ENCODE measurements at regions not wholly inside any gene's neighbourhood (a gene's known extent, or its start where the extent isn't known, plus 50 kb on each side); places are given as distances from the start of the nearest gene placed in this dataset.

DNA sequence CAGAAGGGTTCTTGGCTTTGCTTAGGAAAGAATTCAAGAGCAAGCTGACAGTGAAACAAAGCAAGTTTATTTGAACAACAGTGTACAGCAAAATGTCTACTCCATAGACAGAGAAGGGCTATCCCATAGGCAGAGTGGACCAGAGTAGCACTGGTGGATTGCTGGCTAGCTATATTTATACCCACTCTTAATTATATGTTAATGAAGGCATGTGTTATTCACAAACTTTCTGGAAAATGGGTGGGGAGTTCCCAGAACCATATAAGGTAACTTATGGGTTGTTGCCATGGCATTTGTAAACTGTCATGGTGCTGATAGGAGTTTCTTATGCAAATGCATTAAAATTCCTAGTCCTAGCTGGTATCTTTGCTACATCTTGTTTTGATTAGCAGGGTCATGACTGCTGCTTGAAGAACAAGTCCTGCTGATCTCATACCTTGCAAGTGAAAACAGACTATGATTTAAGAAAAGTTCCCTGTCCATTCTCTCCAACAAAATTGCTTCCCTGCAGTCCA, 330.5 kb downstream of the BUD13 start:
- no peaks in the 10 kb centered on the region for H3K27me3 ChIP-seq (ENCODE audit: control insufficient read depth, insufficient read depth, low read length)
- peaks cover 13% of the 10 kb centered on the region for H3K4me1 ChIP-seq (ENCODE audit: control insufficient read depth, insufficient read depth, low read length)
- no peak for DNase-seq
- no peaks in the 10 kb centered on the region for H3K36me3 ChIP-seq (ENCODE audit: control insufficient read depth, insufficient read depth, low read length)
- no peak overlapping the region for H3K27ac ChIP-seq (ENCODE audit: low read length)
- no peak overlapping the region for H3K4me3 ChIP-seq (ENCODE audit: low read length)
- no peaks in the 10 kb centered on the region for H3K9me3 ChIP-seq (ENCODE audit: control insufficient read depth, low read depth, low read length)

DNA sequence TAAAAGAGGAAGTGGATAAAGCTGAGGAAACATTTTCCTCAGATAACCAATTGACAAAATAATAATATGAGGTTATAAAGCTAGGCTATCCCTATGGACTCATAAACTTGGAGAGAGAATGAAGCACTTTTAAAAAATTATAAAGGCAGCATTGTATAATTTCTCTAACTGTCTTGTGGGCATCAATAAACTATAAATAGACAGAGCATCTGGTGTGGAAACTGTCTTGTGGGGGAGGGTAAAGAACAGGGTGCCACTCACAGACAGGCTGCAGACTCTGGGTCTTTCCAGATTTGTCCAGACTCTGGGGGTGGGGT, 333.5 kb downstream of the BUD13 start:
- DNase-seq = no peak
- no peaks in the 10 kb centered on the region for H3K9me3 ChIP-seq (ENCODE audit: control insufficient read depth, low read depth, low read length)
- H3K27me3 ChIP-seq (ENCODE audit: control insufficient read depth, insufficient read depth, low read length) = no peaks in the 10 kb centered on the region
- no peaks in the 10 kb centered on the region for H3K4me1 ChIP-seq (ENCODE audit: control insufficient read depth, insufficient read depth, low read length)
- no peak overlapping the region for H3K27ac ChIP-seq (ENCODE audit: low read length)
- no peak overlapping the region for H3K4me3 ChIP-seq (ENCODE audit: low read length)
- H3K36me3 ChIP-seq (ENCODE audit: control insufficient read depth, insufficient read depth, low read length) = no peaks in the 10 kb centered on the region

DNA sequence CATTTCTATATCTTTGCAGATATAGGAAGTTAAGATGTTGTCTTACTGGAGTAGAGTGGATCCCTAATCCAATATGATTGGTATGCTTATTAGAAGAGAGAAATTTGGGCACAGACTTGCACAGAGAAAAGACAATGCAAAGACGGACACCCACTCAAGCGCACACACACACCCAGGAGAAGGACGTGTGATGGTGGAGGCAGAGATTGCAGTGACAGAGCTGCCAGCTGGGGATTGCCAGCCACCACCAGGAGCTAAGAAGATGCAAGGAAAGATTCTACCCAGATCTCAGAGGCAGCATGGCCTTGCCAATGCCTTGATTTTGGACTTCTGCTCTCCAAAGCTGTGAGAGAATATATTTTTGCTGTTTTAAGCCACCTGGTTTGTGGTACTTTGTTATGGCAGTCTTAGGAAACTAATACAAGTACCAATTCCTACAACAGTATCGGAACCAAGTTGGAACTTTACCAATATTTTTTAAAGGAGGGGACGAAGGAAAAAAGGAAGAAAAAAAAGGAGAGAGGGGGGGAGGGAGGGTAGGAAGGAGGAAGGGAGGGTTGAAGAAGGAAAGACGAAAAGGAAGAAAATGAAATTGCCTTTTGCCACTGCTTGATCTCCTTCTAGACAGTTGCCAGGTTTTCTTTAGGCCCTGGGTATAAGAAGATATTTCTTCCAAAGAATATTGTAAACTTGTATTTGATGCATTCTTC, 334.0 kb downstream of the BUD13 start:
- Histone ChIP-seq H3K4me3 (ENCODE audit: low read length) (no peak overlapping the region), H3K27ac (ENCODE audit: low read length) (no peak overlapping the region), H3K9me3 (ENCODE audit: control insufficient read depth, low read depth, low read length) (no peaks in the 10 kb centered on the region), H3K4me1 (ENCODE audit: control insufficient read depth, insufficient read depth, low read length) (no peaks in the 10 kb centered on the region), H3K36me3 (ENCODE audit: control insufficient read depth, insufficient read depth, low read length) (no peaks in the 10 kb centered on the region), H3K27me3 (ENCODE audit: control insufficient read depth, insufficient read depth, low read length) (no peaks in the 10 kb centered on the region)
- WGBS (ENCODE audit: insufficient coverage, low lambda C conversion rate) = 86% methylated on average over 1 of the region's 6 CpGs
- no peak for DNase-seq

DNA sequence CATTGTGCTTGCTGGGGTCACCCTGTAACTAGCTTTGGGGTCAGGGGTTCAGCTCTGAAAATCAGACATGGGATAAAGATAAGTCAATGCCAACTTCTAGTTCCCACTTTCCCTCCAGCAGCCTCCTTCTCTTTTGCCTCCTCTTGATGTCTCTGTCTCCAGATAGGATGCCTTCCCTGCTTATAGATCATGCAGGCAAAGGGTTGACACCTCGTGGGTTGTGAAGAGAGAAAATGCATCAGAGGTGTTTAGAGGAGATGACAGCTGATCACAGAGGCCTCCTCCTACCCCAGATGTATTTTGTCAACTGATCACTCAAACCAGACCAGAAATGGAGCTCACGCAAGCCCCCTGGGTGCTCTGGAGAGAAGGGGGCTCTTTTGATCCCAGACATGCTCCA, 337.8 kb downstream of the BUD13 start:
- Histone ChIP-seq H3K4me1 (ENCODE audit: control insufficient read depth, insufficient read depth, low read length) (no peaks in the 10 kb centered on the region), H3K36me3 (ENCODE audit: control insufficient read depth, insufficient read depth, low read length) (no peaks in the 10 kb centered on the region), H3K9me3 (ENCODE audit: control insufficient read depth, low read depth, low read length) (no peaks in the 10 kb centered on the region), H3K27me3 (ENCODE audit: control insufficient read depth, insufficient read depth, low read length) (no peaks in the 10 kb centered on the region), H3K4me3 (ENCODE audit: low read length) (no peak overlapping the region), H3K27ac (ENCODE audit: low read length) (no peak overlapping the region)
- WGBS (ENCODE audit: insufficient coverage, low lambda C conversion rate) = no CpG with 5 or more reads among the region's 2 CpGs
- DNase-seq = no peak

DNA sequence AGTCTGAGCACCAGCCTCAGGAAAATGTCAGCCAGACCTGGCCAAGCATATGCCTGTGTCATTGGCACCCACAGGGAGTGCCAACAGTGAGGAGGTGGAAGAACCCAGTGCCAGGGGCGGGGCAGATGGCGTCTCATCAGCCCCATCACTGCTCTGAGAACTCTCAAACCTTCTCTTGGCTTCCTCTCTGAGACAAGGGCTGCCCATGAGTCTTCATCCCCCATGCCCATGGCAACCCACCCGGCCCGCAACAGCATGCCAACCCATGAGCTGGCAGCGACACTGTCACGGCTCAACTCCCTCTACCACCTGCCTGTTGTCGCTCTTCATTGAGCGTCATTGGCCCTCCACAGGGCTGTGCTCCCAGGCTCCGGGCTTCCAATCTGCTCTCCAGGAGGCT, 340.5 kb downstream of the BUD13 start:
- Histone ChIP-seq H3K9me3 (ENCODE audit: control insufficient read depth, low read depth, low read length) (no peaks in the 10 kb centered on the region), H3K4me3 (ENCODE audit: low read length) (no peak overlapping the region), H3K27ac (ENCODE audit: low read length) (no peak overlapping the region), H3K27me3 (ENCODE audit: control insufficient read depth, insufficient read depth, low read length) (no peaks in the 10 kb centered on the region), H3K36me3 (ENCODE audit: control insufficient read depth, insufficient read depth, low read length) (no peaks in the 10 kb centered on the region), H3K4me1 (ENCODE audit: control insufficient read depth, insufficient read depth, low read length) (peaks cover 16% of the 10 kb centered on the region)
- DNase-seq = no peak
- no CpG with 5 or more reads among the region's 9 CpGs for WGBS (ENCODE audit: insufficient coverage, low lambda C conversion rate)

DNA sequence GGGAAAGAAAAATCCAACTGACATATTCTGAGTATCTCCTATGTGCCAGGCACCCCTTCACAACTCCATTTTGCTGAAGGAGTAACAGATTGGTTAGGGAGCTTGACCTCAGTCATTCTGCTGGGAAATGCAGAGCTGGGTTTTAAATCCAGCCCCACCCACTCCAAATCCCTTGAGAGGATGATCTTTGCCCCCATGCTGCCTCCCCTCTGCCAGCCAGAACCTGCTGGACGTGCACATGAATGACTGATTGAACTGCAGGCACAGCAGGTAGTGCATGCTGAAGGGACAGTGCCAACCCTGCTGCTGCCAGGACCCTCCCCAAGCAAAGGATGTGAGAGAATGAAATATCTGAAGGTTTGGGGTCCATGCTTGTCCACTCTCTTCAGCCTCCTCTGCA, 340.9 kb downstream of the BUD13 start:
- Histone ChIP-seq H3K9me3 (ENCODE audit: control insufficient read depth, low read depth, low read length) (no peaks in the 10 kb centered on the region), H3K36me3 (ENCODE audit: control insufficient read depth, insufficient read depth, low read length) (no peaks in the 10 kb centered on the region), H3K27me3 (ENCODE audit: control insufficient read depth, insufficient read depth, low read length) (no peaks in the 10 kb centered on the region), H3K4me1 (ENCODE audit: control insufficient read depth, insufficient read depth, low read length) (peaks cover 21% of the 10 kb centered on the region), H3K27ac (ENCODE audit: low read length) (no peak overlapping the region), H3K4me3 (ENCODE audit: low read length) (no peak overlapping the region)
- no peak for DNase-seq
- WGBS (ENCODE audit: insufficient coverage, low lambda C conversion rate) = no CpG with 5 or more reads among the region's 1 CpG

DNA sequence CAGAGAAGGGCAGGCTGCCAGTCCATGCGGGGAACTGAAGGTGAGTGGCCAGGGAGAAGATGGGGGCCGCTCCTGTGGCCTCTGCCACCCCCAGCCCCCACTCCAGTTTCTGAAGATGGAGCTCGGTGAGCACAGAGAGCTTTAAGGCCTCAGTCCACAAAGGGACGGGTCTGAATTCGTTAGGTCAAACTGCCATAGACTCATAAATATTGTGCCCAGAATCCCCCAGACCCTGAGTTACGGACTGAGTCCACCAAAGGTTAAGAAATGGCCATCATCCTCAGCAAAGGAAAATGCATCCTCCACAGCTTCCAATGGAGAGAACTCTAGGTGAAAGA, 344.2 kb downstream of the BUD13 start:
- WGBS (ENCODE audit: insufficient coverage, low lambda C conversion rate) = no CpG with 5 or more reads among the region's 6 CpGs
- Histone ChIP-seq H3K4me3 (ENCODE audit: low read length) (no peak overlapping the region), H3K27ac (ENCODE audit: low read length) (peak overlapping the region; percentile 93)

DNA sequence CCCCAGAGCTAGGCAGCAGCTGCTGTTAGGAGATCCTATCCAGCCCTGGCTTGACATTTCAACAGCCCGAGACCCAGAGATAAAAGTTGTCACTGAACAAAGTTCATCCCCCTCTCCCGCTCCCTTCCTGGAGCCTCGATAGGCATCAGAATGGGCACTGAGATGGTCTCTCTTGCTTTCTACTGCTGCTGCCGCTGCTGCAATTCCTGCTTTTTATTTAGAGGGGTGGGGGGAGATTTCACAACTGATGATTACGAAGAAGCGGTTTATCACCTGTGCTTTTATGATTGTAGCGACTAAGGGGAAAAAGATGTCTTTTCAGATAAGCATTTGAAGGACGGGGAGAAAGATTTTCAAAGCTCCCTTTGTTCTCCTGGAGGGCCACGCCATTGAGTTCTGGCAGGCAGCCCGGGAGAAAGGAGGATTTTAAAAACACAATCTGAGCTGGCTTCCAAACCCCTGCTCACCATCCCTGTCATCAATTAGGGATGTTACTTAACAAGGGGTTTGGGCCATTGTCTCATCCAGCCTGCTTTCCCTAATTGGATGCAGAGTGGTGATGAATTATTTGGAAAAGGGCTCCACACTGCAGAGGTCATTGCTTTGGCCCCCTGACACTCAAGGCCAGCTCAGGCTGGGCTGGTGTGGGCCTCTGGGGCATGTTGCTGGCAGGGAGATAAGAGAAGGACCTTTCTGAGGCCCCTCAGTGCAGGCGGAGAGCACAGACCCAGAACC, 344.7 kb downstream of the BUD13 start:
- no peaks in the 10 kb centered on the region for H3K27me3 ChIP-seq (ENCODE audit: control insufficient read depth, insufficient read depth, low read length)
- no peaks in the 10 kb centered on the region for H3K36me3 ChIP-seq (ENCODE audit: control insufficient read depth, insufficient read depth, low read length)
- no peak overlapping the region for H3K4me3 ChIP-seq (ENCODE audit: low read length)
- peak; percentile 79 to 90 for DNase-seq
- H3K27ac ChIP-seq (ENCODE audit: low read length) = peak overlapping the region; percentile 93
- H3K4me1 ChIP-seq (ENCODE audit: control insufficient read depth, insufficient read depth, low read length) = peaks cover 40% of the 10 kb centered on the region
- 8% methylated on average over 2 of the region's 11 CpGs for WGBS (ENCODE audit: insufficient coverage, low lambda C conversion rate)
- H3K9me3 ChIP-seq (ENCODE audit: control insufficient read depth, low read depth, low read length) = no peaks in the 10 kb centered on the region

More for the DNA sequence above, 344.2 kb downstream of the BUD13 start:
- DNase-seq = no peak
- H3K4me1 ChIP-seq (ENCODE audit: control insufficient read depth, insufficient read depth, low read length) = peaks cover 40% of the 10 kb centered on the region
- no peaks in the 10 kb centered on the region for H3K36me3 ChIP-seq (ENCODE audit: control insufficient read depth, insufficient read depth, low read length)
- no peaks in the 10 kb centered on the region for H3K27me3 ChIP-seq (ENCODE audit: control insufficient read depth, insufficient read depth, low read length)
- H3K9me3 ChIP-seq (ENCODE audit: control insufficient read depth, low read depth, low read length) = no peaks in the 10 kb centered on the region

DNA sequence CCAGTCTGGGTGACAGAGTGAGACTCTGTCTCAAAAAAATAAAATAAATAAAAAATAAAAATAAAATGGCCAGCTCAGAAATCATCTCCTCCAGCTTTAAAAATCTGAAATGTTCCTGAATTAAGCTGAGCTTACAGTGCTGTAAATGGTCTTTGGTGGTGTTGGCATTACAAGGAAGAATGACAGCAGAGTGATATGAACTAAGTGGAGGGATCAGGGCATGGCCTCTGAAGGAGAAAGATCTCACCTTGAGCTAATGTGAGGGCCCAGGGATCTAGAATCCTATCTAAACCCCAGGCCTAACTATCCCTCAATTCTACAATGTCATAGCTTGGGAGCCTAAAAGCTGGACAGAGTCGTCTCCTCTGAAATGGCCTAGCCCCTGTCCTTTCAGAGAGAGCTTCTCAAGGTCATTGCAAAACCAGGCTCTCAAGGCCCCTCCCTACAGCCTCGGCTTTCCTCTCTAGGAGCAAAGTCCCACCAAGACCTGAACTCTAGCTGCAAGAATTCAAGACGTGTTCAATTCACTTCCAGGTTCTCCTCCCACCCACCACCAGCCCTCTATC, 345.4 kb downstream of the BUD13 start:
- H3K4me3 ChIP-seq (ENCODE audit: low read length) = no peak overlapping the region
- H3K9me3 ChIP-seq (ENCODE audit: control insufficient read depth, low read depth, low read length) = no peaks in the 10 kb centered on the region
- no peaks in the 10 kb centered on the region for H3K36me3 ChIP-seq (ENCODE audit: control insufficient read depth, insufficient read depth, low read length)
- no peaks in the 10 kb centered on the region for H3K27me3 ChIP-seq (ENCODE audit: control insufficient read depth, insufficient read depth, low read length)
- no peak for DNase-seq
- H3K27ac ChIP-seq (ENCODE audit: low read length) = peak overlapping the region; percentile 93
- WGBS (ENCODE audit: insufficient coverage, low lambda C conversion rate) = no CpG with 5 or more reads among the region's 3 CpGs
- peaks cover 46% of the 10 kb centered on the region for H3K4me1 ChIP-seq (ENCODE audit: control insufficient read depth, insufficient read depth, low read length)

DNA sequence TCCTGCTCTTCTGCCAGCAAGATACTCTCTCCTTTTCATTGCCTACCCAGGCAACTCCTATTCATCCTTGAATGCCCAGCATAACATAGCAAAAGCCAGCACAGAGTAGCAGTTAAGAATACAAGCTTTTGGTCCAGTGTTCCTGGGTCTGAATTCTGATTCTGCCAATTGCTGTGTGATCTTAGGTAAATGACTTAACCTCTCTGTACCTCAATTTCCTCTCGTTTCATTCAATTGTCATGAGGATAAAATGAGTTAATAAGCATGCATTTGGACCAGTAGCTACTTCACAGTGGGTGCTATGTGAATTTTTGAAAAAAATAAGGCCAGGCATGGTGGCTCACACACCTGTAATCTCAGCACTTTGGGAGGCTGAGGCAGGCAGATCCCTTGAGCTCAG, 346.0 kb downstream of the BUD13 start:
- no peaks in the 10 kb centered on the region for H3K27me3 ChIP-seq (ENCODE audit: control insufficient read depth, insufficient read depth, low read length)
- peak overlapping the region; percentile 93 for H3K27ac ChIP-seq (ENCODE audit: low read length)
- H3K9me3 ChIP-seq (ENCODE audit: control insufficient read depth, low read depth, low read length) = no peaks in the 10 kb centered on the region
- DNase-seq = no peak
- H3K36me3 ChIP-seq (ENCODE audit: control insufficient read depth, insufficient read depth, low read length) = no peaks in the 10 kb centered on the region
- peaks cover 52% of the 10 kb centered on the region for H3K4me1 ChIP-seq (ENCODE audit: control insufficient read depth, insufficient read depth, low read length)
- WGBS (ENCODE audit: insufficient coverage, low lambda C conversion rate) = no CpG with 5 or more reads among the region's 1 CpG
- H3K4me3 ChIP-seq (ENCODE audit: low read length) = no peak overlapping the region

All from large intestine (tissue), 3 donors.